Neural progenitor cell (in vitro differentiated cells): ENCODE measurements at regions not wholly inside any gene's neighbourhood (a gene's known extent, or its start where the extent isn't known, plus 50 kb on each side); places are given as distances from the start of the nearest gene placed in this dataset.

Experiments used
- DNase-seq: peaks from one replicate; pipeline ENCODE4 v3.0.0-alpha.2; 2016; ENCODE audit warnings: low spot score
- H2AFZ ChIP-seq: fragments of 200-600 bp; sonication (generic); replicated peaks from 2 replicates; pipeline ENCODE4 v1.6.1; 2016; ENCODE audit warnings: antibody characterized with exemption
- H3F3A ChIP-seq: fragments of 200-600 bp; sonication (generic); 2 replicates; pipeline ENCODE4 v1.6.1; 2016; ENCODE audit warnings: antibody characterized with exemption, low read depth
- H3K27ac ChIP-seq: fragments of 200-600 bp; sonication (generic); 2 replicates; pipeline ENCODE4 v1.5.1; 2016; ENCODE audit warnings: mild to moderate bottlenecking
- H3K27me3 ChIP-seq: fragments of 200-600 bp; sonication (generic); 2 replicates; pipeline ENCODE4 v1.6.1; 2016; ENCODE audit warnings: mild to moderate bottlenecking, moderate library complexity
- H3K36me3 ChIP-seq: fragments of 200-600 bp; sonication (generic); 2 replicates; pipeline ENCODE4 v1.5.1; 2016
- H3K4me1 ChIP-seq: fragments of 200-600 bp; sonication (generic); 2 replicates; pipeline ENCODE4 v1.6.1; 2016; ENCODE audit warnings: mixed run types
- H3K4me2 ChIP-seq: fragments of 200-600 bp; sonication (generic); 2 replicates; pipeline ENCODE4 v1.6.1; 2016
- H3K4me3 ChIP-seq: fragments of 200-600 bp; sonication (generic); 2 replicates; pipeline ENCODE4 v1.5.1; 2016
- H3K79me2 ChIP-seq: fragments of 200-600 bp; sonication (generic); 2 replicates; pipeline ENCODE4 v1.6.1; 2016; ENCODE audit warnings: low read depth
- H3K9ac ChIP-seq: fragments of 200-600 bp; sonication (generic); 2 replicates; pipeline ENCODE4 v1.6.1; 2016
- H3K9me3 ChIP-seq: fragments of 200-600 bp; sonication (generic); 2 replicates; pipeline ENCODE4 v1.5.1; 2016; ENCODE audit warnings: low read depth
- H4K20me1 ChIP-seq: fragments of 200-600 bp; sonication (generic); 2 replicates; pipeline ENCODE4 v1.6.1; 2016; ENCODE audit warnings: low read depth
- H3K27ac Mint-ChIP-seq: 3 replicates; pipeline ENCODE4 v1.8.0; 2021; ENCODE audit warnings: mixed read lengths
- H3K27me3 Mint-ChIP-seq: 2 replicates; pipeline ENCODE4 v1.8.0; 2022; ENCODE audit warnings: low read depth, mild to moderate bottlenecking, inconsistent platforms, moderate library complexity, mixed read lengths; ENCODE audit not compliant: insufficient read depth
- H3K36me3 Mint-ChIP-seq: 3 replicates; pipeline ENCODE4 v1.8.0; 2021; ENCODE audit warnings: mixed read lengths
- H3K4me1 Mint-ChIP-seq: 3 replicates; pipeline ENCODE4 v1.8.0; 2021; ENCODE audit warnings: mixed read lengths
- H3K4me3 Mint-ChIP-seq: 3 replicates; pipeline ENCODE4 v1.8.0; 2021; ENCODE audit warnings: mild to moderate bottlenecking, moderate library complexity, mixed read lengths
- H3K9me3 Mint-ChIP-seq: 3 replicates; pipeline ENCODE4 v1.8.0; 2020; ENCODE audit warnings: mixed read lengths
- EZH2 ChIP-seq: fragments of 200-600 bp; sonication (generic); IDR thresholded peaks from 2 replicates; pipeline ENCODE4 v1.6.1; 2017; ENCODE audit warnings: antibody characterized with exemption, mild to moderate bottlenecking, moderate library complexity
- EZH2phosphoT487 ChIP-seq: fragments of 200-600 bp; sonication (generic); IDR thresholded peaks from 2 replicates; pipeline ENCODE4 v1.6.1; 2017; ENCODE audit warnings: antibody characterized with exemption
- TF ChIP-seq, protein P1 (sequence below): fragments of 200-600 bp; sonication (generic); IDR thresholded peaks from 2 replicates; pipeline ENCODE4 v1.5.1; 2017; ENCODE audit warnings: antibody characterized with exemption, mild to moderate bottlenecking

- H3K9me3 ChIP-seq: no peaks in the 10 kb centered on the region
- H3K4me3 ChIP-seq: no peak overlapping the region
- H3F3A ChIP-seq: no peaks in the 10 kb centered on the region
- Mint-ChIP-seq H3K27me3 (no peaks in the 10 kb centered on the region), H3K9me3 (no peaks in the 10 kb centered on the region), H3K4me3 (no peak overlapping the region), H3K36me3 (no peaks in the 10 kb centered on the region), H3K4me1 (no peaks in the 10 kb centered on the region), H3K27ac (no peak overlapping the region)
- H2AFZ ChIP-seq: no peak overlapping the region
- H3K9ac ChIP-seq: no peak overlapping the region
- H4K20me1 ChIP-seq: no peaks in the 10 kb centered on the region
- no peak overlapping the region for H3K4me2 ChIP-seq
- H3K36me3 ChIP-seq: no peaks in the 10 kb centered on the region
- TF ChIP-seq EZH2: no peak
- no peak for TF ChIP-seq EZH2phosphoT487
- TF ChIP-seq, protein P1, sequence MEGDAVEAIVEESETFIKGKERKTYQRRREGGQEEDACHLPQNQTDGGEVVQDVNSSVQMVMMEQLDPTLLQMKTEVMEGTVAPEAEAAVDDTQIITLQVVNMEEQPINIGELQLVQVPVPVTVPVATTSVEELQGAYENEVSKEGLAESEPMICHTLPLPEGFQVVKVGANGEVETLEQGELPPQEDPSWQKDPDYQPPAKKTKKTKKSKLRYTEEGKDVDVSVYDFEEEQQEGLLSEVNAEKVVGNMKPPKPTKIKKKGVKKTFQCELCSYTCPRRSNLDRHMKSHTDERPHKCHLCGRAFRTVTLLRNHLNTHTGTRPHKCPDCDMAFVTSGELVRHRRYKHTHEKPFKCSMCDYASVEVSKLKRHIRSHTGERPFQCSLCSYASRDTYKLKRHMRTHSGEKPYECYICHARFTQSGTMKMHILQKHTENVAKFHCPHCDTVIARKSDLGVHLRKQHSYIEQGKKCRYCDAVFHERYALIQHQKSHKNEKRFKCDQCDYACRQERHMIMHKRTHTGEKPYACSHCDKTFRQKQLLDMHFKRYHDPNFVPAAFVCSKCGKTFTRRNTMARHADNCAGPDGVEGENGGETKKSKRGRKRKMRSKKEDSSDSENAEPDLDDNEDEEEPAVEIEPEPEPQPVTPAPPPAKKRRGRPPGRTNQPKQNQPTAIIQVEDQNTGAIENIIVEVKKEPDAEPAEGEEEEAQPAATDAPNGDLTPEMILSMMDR: no peak
- H3K27ac ChIP-seq: no peak overlapping the region
- H3K79me2 ChIP-seq: no peaks in the 10 kb centered on the region
- H3K4me1 ChIP-seq: no peaks in the 10 kb centered on the region
- DNase-seq: no peak
- no peaks in the 10 kb centered on the region for H3K27me3 ChIP-seq
Observed at GRCh38 chr5:38077652-38078051, 180.7 kb upstream of the EGFLAM start.

- no peak overlapping the region for H3K9ac ChIP-seq
- DNase-seq: no peak
- H3K79me2 ChIP-seq: no peaks in the 10 kb centered on the region
- no peaks in the 10 kb centered on the region for H3K4me1 ChIP-seq
- H3K9me3 Mint-ChIP-seq: no peaks in the 10 kb centered on the region
- no peaks in the 10 kb centered on the region for H4K20me1 ChIP-seq
- H3K27me3 ChIP-seq: no peaks in the 10 kb centered on the region
- H2AFZ ChIP-seq: no peak overlapping the region
- H3K36me3 Mint-ChIP-seq: no peaks in the 10 kb centered on the region
- no peak overlapping the region for H3K27ac Mint-ChIP-seq
- H3K4me2 ChIP-seq: no peak overlapping the region
- no peak overlapping the region for H3K4me3 ChIP-seq
- H3F3A ChIP-seq: no peaks in the 10 kb centered on the region
- no peaks in the 10 kb centered on the region for H3K4me1 Mint-ChIP-seq
- TF ChIP-seq, protein P1: no peak
- TF ChIP-seq EZH2phosphoT487 (no peak), EZH2 (no peak)
- H3K9me3 ChIP-seq: no peaks in the 10 kb centered on the region
- H3K36me3 ChIP-seq: no peaks in the 10 kb centered on the region
- no peak overlapping the region for H3K4me3 Mint-ChIP-seq
- H3K27ac ChIP-seq: no peak overlapping the region
- H3K27me3 Mint-ChIP-seq: peaks cover 2% of the 10 kb centered on the region
Observed at GRCh38 chr5:38071831-38072694, 186.3 kb upstream of the EGFLAM start.

DNA sequence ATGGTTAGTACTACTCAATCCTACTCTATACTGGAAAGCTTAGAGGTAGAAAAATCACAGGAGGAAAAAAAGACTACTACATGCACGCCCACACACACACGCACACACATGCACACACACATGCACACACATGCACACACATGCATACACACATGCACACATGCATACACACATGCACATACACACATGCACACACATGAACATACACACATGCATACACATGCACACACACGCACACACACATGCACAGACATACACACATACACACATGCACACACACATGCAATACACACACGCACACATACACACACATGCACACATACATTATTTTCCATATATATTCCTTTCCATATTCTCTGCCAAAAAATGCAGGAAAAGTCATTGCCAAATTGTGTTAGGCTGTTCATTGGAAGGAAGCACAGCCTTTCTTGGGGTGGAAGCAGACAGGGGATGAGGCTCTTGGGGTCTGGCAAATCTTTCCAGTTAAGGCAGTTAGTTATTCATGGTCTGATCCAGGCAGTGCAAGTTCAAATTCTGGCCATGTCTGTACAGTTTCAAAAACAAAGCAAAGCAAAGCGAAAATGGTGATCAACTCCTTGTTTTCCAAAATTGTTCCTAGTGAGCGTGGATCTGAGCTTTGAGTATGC is 187.9 kb upstream of the EGFLAM start:
- DNase-seq: no peak
- H3K27me3 ChIP-seq: no peaks in the 10 kb centered on the region
- Mint-ChIP-seq H3K27ac (no peak overlapping the region), H3K9me3 (no peaks in the 10 kb centered on the region), H3K4me1 (no peaks in the 10 kb centered on the region), H3K27me3 (peaks cover 2% of the 10 kb centered on the region), H3K36me3 (no peaks in the 10 kb centered on the region), H3K4me3 (no peak overlapping the region)
- no peaks in the 10 kb centered on the region for H3K9me3 ChIP-seq
- H3K36me3 ChIP-seq: no peaks in the 10 kb centered on the region
- H2AFZ ChIP-seq: no peak overlapping the region
- no peak overlapping the region for H3K27ac ChIP-seq
- TF ChIP-seq, protein P1: no peak
- no peak for TF ChIP-seq EZH2phosphoT487
- no peak for TF ChIP-seq EZH2
- H3K79me2 ChIP-seq: no peaks in the 10 kb centered on the region
- H3K9ac ChIP-seq: no peak overlapping the region
- no peaks in the 10 kb centered on the region for H3F3A ChIP-seq
- H3K4me1 ChIP-seq: no peaks in the 10 kb centered on the region
- H3K4me3 ChIP-seq: no peak overlapping the region
- no peak overlapping the region for H3K4me2 ChIP-seq
- H4K20me1 ChIP-seq: no peaks in the 10 kb centered on the region
